GM12864 (cell line): ENCODE measurements at regions not wholly inside any gene's neighbourhood (a gene's known extent, or its start where the extent isn't known, plus 50 kb on each side); places are given as distances from the start of the nearest gene placed in this dataset.

Experiments
- DNase-seq: peaks from one replicate; pipeline ENCODE4 v3.0.0-alpha.2; 2011; ENCODE audit warnings: low read depth
- H3K4me3 ChIP-seq: 2 replicates; pipeline ENCODE4 v1.5.1; 2011; ENCODE audit warnings: mild to moderate bottlenecking, low read depth, low read length, control low read depth
- TF ChIP-seq, protein P1 (sequence below): IDR thresholded peaks from 2 replicates; pipeline ENCODE4 v1.5.1; 2011; ENCODE audit warnings: low read depth, mild to moderate bottlenecking, moderate library complexity, low read length, control low read depth, inconsistent platforms; ENCODE audit errors: missing control alignments

DNA sequence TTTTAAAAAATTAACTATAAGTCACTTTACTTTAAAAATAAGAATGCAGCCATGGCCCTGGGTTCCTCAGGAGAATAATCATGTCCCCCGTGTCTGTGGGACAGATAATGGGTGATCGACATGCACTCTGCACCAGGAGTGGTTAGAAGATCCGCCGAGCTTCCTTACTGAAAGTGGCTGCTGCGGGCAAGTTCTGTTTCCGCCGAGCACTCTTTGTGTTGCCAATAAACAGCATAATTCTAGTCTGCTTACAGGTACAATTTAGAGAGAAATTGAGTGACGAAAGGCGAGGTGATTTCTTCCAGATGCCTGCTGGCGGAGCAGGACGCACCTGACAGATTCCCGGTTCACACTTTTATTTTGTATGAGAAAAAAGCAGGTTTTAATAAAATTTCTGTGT is 139.0 kb downstream of the SOX1 start:
- no peak for DNase-seq
- TF ChIP-seq, protein P1, sequence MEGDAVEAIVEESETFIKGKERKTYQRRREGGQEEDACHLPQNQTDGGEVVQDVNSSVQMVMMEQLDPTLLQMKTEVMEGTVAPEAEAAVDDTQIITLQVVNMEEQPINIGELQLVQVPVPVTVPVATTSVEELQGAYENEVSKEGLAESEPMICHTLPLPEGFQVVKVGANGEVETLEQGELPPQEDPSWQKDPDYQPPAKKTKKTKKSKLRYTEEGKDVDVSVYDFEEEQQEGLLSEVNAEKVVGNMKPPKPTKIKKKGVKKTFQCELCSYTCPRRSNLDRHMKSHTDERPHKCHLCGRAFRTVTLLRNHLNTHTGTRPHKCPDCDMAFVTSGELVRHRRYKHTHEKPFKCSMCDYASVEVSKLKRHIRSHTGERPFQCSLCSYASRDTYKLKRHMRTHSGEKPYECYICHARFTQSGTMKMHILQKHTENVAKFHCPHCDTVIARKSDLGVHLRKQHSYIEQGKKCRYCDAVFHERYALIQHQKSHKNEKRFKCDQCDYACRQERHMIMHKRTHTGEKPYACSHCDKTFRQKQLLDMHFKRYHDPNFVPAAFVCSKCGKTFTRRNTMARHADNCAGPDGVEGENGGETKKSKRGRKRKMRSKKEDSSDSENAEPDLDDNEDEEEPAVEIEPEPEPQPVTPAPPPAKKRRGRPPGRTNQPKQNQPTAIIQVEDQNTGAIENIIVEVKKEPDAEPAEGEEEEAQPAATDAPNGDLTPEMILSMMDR: no peak
- H3K4me3 ChIP-seq: no peak overlapping the region

DNA sequence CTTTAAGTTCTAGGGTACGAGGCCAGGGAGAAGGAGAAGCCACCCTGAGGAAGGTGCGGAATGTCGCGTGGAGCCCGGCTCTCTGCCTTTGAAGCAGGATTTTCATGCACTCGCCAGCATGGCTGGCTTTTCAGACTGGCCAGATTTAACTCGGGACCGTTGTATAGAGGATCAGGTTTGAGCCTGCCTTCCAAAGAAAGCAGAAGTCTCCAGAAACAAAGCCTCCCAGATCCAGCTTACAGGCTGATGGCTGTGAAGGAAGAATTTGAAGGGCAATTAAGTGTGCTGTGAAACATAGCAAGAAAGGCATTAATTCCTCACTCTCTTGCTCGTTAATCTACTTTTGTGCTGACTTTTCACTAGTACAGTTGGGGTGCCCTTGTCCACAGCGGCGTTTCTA is 140.2 kb downstream of the SOX1 start:
- no peak overlapping the region for H3K4me3 ChIP-seq
- DNase-seq: no peak
- TF ChIP-seq, protein P1: no peak

DNA sequence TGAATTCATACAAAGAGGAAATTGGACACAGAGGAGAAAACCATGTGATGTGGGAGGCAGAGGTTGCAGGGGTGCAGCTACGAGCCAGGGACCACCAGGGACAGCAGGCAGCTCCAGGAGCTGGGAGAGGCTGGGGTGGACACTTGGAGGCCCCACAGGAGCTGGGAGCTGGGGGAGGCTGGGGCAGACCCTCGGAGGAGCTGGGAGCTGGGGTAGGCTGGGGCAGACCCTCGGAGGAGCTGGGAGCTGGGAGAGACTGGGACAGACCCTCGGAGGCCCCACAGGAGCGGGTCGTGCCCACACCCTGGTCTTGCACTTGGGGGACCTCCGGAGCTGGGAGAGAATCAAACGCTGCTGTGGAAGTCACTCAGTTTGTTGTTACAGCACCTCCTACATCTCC is 141.7 kb downstream of the SOX1 start:
- DNase-seq: no peak
- TF ChIP-seq, protein P1: no peak
- no peak overlapping the region for H3K4me3 ChIP-seq

DNA sequence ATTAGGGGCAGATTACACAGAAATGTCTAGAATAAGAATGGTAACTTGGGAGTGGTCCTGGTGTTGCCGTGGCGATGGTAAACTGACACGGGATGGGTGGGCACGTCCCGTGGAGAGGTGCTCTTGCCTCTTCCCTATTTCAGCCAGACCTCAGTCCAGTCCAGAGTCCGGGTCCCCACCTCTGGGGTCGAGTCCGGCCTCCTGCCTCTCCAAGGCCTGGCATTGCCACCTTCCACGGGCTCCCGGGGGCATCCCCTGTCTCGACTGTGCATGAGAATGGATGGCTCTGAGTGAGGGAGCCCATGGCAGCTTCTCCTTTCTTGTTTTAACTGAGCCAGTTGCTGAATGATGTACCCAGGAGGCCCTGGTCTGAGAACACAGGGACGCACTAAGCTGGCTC is 142.3 kb downstream of the SOX1 start:
- TF ChIP-seq, protein P1: no peak
- DNase-seq: no peak
- no peak overlapping the region for H3K4me3 ChIP-seq

DNA sequence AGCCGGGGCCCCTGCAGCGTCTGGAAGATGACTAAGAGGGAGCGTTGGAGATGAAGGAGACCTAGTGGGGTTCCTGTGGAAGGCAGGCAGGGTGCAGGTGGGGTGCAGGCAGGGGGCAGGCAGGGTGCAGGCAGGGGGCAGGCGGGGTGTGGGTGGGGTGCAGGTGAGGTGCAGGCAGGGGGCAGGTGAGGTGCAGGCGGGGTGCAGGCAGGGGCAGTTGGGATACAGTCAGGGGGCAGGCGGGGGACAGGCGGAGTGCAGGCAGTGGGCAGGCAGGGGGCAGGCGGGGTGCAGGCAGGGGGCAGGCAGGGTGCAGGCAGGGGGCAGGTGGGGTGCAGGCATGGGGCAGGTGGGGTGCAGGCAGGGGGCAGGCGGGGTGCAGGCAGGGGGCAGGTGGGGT is 142.8 kb downstream of the SOX1 start:
- DNase-seq: no peak
- no peak overlapping the region for H3K4me3 ChIP-seq
- TF ChIP-seq, protein P1: no peak

DNA sequence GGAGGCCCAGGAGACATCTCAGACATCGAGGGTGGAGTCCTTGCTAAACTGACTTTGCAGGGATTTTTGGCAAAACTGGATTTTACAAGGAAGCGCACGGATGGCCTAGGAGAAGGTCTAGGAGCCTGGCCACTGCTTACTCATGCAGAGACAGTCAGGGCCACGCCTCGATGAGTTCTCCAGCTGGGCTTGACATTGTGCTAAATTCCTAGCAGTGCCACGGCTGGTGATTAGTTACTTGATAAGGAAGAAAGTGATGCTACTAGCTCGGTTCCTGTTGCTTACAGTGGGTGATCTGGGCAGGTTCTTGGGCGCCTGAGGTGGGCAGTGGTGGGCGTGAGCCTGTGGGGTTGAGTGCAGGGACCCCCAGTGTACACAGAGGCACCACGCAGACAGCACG is 143.4 kb downstream of the SOX1 start:
- TF ChIP-seq, protein P1: no peak
- no peak overlapping the region for H3K4me3 ChIP-seq
- no peak for DNase-seq

DNA sequence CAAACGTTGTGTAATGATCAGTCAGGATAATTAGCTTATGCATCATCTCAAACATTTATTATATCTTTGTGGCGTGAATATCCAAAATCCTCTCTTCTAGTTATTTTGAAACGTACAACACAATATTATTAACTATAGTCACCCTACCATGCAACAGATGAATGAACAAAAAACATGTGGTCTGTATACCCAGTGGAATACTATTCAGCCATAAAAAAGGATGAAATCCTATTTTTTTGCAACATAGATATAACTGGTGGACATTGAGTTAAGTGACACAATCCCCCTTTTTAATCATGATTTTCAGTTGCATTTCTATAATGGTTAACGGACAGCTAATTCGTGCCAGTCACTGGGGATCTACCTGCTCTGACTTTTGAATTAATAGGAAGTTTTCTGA is 145.6 kb downstream of the SOX1 start:
- TF ChIP-seq, protein P1: no peak
- no peak for DNase-seq
- H3K4me3 ChIP-seq: no peak overlapping the region
